Common myeloid progenitor, CD34-positive (primary cell): ENCODE measurements at regions not wholly inside any gene's neighbourhood (a gene's known extent, or its start where the extent isn't known, plus 50 kb on each side); places are given as distances from the start of the nearest gene placed in this dataset.

Experiments used
- CTCF ChIA-PET: fragments of 350-600 bp; sonication (Branson Sonifier 250); formaldehyde crosslinking; loops from one replicate; lab custom pipeline; 2021; ENCODE audit warnings: antibody characterized with exemption; lab: Charles Lee
- POLR2A ChIA-PET: fragments of 350-600 bp; sonication (Branson Sonifier 250); formaldehyde crosslinking; loops from one replicate; lab custom pipeline; 2021; ENCODE audit warnings: antibody characterized with exemption; lab: Charles Lee
- DNase-seq, 3 donors: peaks; one replicate each; pipeline versions ENCODE4 v3.0.0 to v3.0.0-alpha.2; 2013
- H3K27ac ChIP-seq, 2 experiments: 1 replicate in 1 of 2; 2 replicates in 1 of 2; pipeline ENCODE4 v1.7.0; 2013; ENCODE audit warnings: inconsistent platforms in 2 of 2, low read length in 2 of 2, mild to moderate bottlenecking in 2 of 2, low read depth in 1 of 2, moderate library complexity in 1 of 2; ENCODE audit not compliant: severe bottlenecking in 2 of 2, insufficient read depth in 1 of 2, poor library complexity in 1 of 2
- H3K27me3 ChIP-seq, 5 experiments: replicated peaks in 2 of 5; 1 replicate in 3 of 5; 2 replicates in 2 of 5; pipeline versions ENCODE4 v1.6.1 to v1.7.0; 2013; ENCODE audit warnings: low read length in 4 of 5, mild to moderate bottlenecking in 2 of 5, moderate library complexity in 2 of 5, inconsistent platforms in 1 of 5; ENCODE audit not compliant: insufficient read depth in 5 of 5, control insufficient read depth in 4 of 5
- H3K36me3 ChIP-seq, 4 experiments: 1 replicate in 2 of 4; 2 replicates in 2 of 4; pipeline versions ENCODE4 v1.6.1 to v1.7.0; 2013; ENCODE audit warnings: low read length in 3 of 4, control low read depth in 1 of 4, mild to moderate bottlenecking in 1 of 4; ENCODE audit not compliant: control insufficient read depth in 4 of 4, insufficient read depth in 4 of 4
- H3K4me1 ChIP-seq, 4 experiments: 1 replicate in 3 of 4; 2 replicates in 1 of 4; pipeline versions ENCODE4 v1.6.1 to v1.7.1; 2013; ENCODE audit warnings: low read length in 3 of 4, mild to moderate bottlenecking in 3 of 4, control low read depth in 1 of 4, inconsistent platforms in 1 of 4, moderate library complexity in 1 of 4; ENCODE audit not compliant: control insufficient read depth in 4 of 4, insufficient read depth in 4 of 4; ENCODE audit errors: control extremely low read depth in 1 of 4
- H3K4me3 ChIP-seq, 7 experiments: 1 replicate in 4 of 7; 2 replicates in 3 of 7; pipeline versions ENCODE4 v1.5.1 to v1.7.0; 2013; ENCODE audit warnings: mild to moderate bottlenecking in 7 of 7, low read length in 6 of 7, moderate library complexity in 6 of 7, inconsistent platforms in 2 of 7, low read depth in 2 of 7, control low read depth in 1 of 7; ENCODE audit not compliant: insufficient read depth in 4 of 7, control insufficient read depth in 1 of 7; ENCODE audit errors: extremely low read depth in 1 of 7
- H3K9me3 ChIP-seq, 5 experiments: 1 replicate in 4 of 5; 2 replicates in 1 of 5; pipeline versions ENCODE4 v1.6.1 to v1.7.1; 2013; ENCODE audit warnings: low read length in 4 of 5, mild to moderate bottlenecking in 2 of 5, inconsistent platforms in 1 of 5, low read depth in 1 of 5, moderate library complexity in 1 of 5; ENCODE audit not compliant: control insufficient read depth in 4 of 5, insufficient read depth in 2 of 5; ENCODE audit errors: control extremely low read depth in 1 of 5
- WGBS: methylation state at CpG from one replicate; pipeline ENCODE4 v1.1.5; 2013; ENCODE audit not compliant: insufficient coverage; 5-methylcytosine and 5-hydroxymethylcytosine counted together

GRCh38 chr1:80801695-80802094 lies 999.0 kb upstream of the ADGRL2 start:
- CTCF ChIA-PET = no interaction called here

DNA sequence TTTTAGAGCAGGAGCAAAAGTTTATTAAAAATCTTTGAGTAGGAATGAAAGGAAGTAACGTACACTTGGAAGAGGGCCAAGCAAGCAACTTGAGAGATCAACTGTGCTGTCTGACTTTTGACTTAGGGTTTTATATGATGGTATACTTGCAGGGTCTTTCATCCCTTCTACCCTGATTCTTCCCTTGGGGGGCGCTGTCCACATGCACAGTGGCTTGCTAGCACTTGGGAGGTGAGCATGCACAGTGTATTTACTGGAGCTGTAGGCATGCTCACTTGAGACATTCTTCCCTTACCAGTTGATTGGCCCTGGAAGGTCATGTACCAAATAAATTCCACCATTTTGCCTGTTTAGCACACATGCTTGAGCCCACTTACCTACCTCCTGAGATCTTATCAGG lies 1001.3 kb upstream of the ADGRL2 start:
- Histone ChIP-seq H3K36me3 (no peaks in the 10 kb centered on the region), H3K9me3 (peaks cover 0 to 2% (median 0%) of the 10 kb centered on the region in 5 experiments), H3K27me3 (no peaks in the 10 kb centered on the region), H3K27ac (no peak overlapping the region), H3K4me3 (no peak overlapping the region), H3K4me1 (no peaks in the 10 kb centered on the region)
- ChIA-PET POLR2A (no interaction called here), CTCF (no interaction called here)
- WGBS = 29% methylated on average over 1 of the region's 2 CpGs
- no peak for DNase-seq

More at GRCh38 chr1:80801695-80802094, 999.0 kb upstream of the ADGRL2 start:
- Histone ChIP-seq H3K27ac (no peak overlapping the region), H3K36me3 (no peaks in the 10 kb centered on the region), H3K9me3 (peaks cover 0 to 2% (median 0%) of the 10 kb centered on the region in 5 experiments), H3K4me3 (no peak overlapping the region), H3K4me1 (no peaks in the 10 kb centered on the region), H3K27me3 (no peaks in the 10 kb centered on the region)
- DNase-seq = no peak
- POLR2A ChIA-PET = no interaction called here

DNA sequence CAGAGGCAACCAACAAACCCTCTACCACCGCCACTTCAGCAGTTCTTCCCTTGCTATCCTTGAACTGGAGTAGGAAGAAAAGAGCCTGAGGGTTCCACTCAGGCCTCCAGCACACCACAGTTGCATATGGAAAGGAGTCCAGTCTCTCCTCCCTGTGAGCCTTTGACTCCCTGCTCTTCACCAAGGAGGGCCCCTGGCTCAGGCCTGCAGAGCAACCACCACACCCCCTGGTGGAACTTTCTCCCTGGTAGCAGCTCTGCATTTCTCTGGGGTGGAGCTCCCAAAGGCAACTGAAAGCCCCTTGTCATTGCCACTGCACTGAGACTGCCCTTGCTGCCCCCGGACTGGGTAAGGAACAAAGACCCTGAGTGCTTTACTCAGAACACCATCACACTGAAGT lies 1021.5 kb upstream of the ADGRL2 start:
- CTCF ChIA-PET = no interaction called here
- no peak for DNase-seq
- WGBS = 92% methylated on average over 2 of the region's 2 CpGs

DNA sequence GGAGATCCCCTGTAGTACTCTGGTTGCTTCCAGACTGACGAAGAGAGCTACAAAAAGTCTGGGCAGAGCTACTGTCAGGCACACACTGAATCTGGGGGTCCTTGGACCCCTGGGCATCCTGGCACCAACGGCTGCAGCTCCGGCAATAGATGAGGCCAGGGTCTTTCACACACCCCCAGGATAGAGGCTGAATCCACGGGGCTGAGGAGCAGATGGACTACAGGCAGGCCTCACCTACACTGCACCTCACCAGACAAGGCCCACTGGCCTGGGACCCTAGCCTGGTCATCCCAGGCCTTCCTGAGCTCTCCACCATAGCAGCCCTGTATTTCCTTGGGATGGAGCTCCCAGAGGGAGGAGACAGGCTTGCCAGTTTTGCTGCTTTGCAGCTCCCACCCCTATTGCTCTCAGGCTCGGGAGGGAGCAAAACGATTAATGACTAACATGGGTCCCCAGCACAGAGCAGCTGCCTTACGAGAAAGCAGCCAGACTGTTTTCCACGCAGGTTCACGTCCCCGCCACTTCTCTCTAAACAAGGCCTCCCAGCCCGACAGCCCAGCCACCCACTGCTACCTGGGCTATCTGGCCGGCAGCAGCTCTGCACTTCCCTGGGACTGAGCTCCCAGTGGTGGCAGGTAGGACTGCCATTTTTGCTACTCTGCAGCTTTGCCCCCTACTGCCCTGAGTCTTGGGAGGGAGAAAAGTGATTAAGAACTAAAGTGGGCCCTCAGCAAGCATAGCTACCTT lies 1022.5 kb upstream of the ADGRL2 start:
- Histone ChIP-seq H3K9me3 (no peaks in the 10 kb centered on the region), H3K4me3 (no peak overlapping the region), H3K27me3 (no peaks in the 10 kb centered on the region), H3K4me1 (no peaks in the 10 kb centered on the region), H3K36me3 (no peaks in the 10 kb centered on the region), H3K27ac (no peak overlapping the region)
- ChIA-PET CTCF (no interaction called here), POLR2A (no interaction called here)
- 98% methylated on average over 12 of the region's 12 CpGs for WGBS
- no peak for DNase-seq

More for the DNA sequence above, 1021.5 kb upstream of the ADGRL2 start:
- H3K4me1 ChIP-seq = no peaks in the 10 kb centered on the region
- H3K9me3 ChIP-seq = no peaks in the 10 kb centered on the region
- H3K27me3 ChIP-seq = no peaks in the 10 kb centered on the region
- H3K4me3 ChIP-seq = no peak overlapping the region
- POLR2A ChIA-PET = no interaction called here
- H3K36me3 ChIP-seq = no peaks in the 10 kb centered on the region
- H3K27ac ChIP-seq = no peak overlapping the region

- no peak for DNase-seq
- ChIA-PET POLR2A (no interaction called here), CTCF (no interaction called here)
- Histone ChIP-seq H3K36me3 (no peaks in the 10 kb centered on the region), H3K9me3 (no peaks in the 10 kb centered on the region), H3K27me3 (peaks cover 0 to 2% (median 0%) of the 10 kb centered on the region in 5 experiments), H3K4me1 (no peaks in the 10 kb centered on the region), H3K27ac (no peak overlapping the region), H3K4me3 (no peak overlapping the region)
- no CpG with 5 or more reads among the region's 2 CpGs for WGBS
Observed at GRCh38 chr1:80776266-80776665, 1024.5 kb upstream of the ADGRL2 start.

GRCh38 chr1:80769208-80769750 lies 1031.5 kb upstream of the ADGRL2 start:
- 90% methylated on average over 2 of the region's 3 CpGs for WGBS

DNA sequence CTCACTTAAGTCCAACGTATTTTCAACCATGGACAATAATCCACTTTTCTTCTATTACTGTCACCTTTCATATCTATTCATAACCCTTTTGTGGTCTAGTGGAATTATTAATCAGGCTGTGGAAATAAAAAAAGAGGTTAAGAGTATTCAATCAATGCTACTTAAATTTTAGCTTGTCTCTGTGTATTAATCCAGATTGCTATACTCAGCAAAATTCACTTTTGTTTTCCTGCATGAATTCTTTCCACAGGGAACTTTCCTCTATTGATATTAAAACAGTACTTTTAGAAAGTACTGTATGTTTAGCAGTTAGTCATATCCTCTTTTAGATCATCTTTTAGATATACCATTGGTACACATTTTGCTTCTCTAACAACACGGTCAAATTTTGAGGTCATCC lies 1033.0 kb upstream of the ADGRL2 start:
- H3K4me1 ChIP-seq = no peaks in the 10 kb centered on the region
- 88% methylated on average over 1 of the region's 2 CpGs for WGBS
- no peak overlapping the region for H3K4me3 ChIP-seq
- ChIA-PET CTCF (no interaction called here), POLR2A (no interaction called here)
- no peak overlapping the region for H3K27ac ChIP-seq
- H3K36me3 ChIP-seq = no peaks in the 10 kb centered on the region
- DNase-seq = no peak
- no peaks in the 10 kb centered on the region for H3K9me3 ChIP-seq
- peaks cover 0 to under 1% (median 0%) of the 10 kb centered on the region in 5 experiments for H3K27me3 ChIP-seq

More at GRCh38 chr1:80769208-80769750, 1031.5 kb upstream of the ADGRL2 start:
- Histone ChIP-seq H3K4me3 (no peak overlapping the region), H3K36me3 (no peaks in the 10 kb centered on the region), H3K4me1 (no peaks in the 10 kb centered on the region), H3K27me3 (peaks cover 0 to 2% (median 0%) of the 10 kb centered on the region in 5 experiments), H3K9me3 (no peaks in the 10 kb centered on the region), H3K27ac (no peak overlapping the region)
- POLR2A ChIA-PET = no interaction called here
- DNase-seq = no peak
- CTCF ChIA-PET = no interaction called here
